Mammary epithelial cell (primary cell): ENCODE measurements at regions not wholly inside any gene's neighbourhood (a gene's known extent, or its start where the extent isn't known, plus 50 kb on each side); places are given as distances from the start of the nearest gene placed in this dataset.

Experiments used
- EZH2 ChIP-seq: IDR thresholded peaks from 2 replicates; pipeline ENCODE4 v1.6.1; 2012; ENCODE audit warnings: low read length, inconsistent platforms, borderline replicate concordance
- TF ChIP-seq, protein P1 (sequence below), 2 donors: IDR thresholded peaks in 1 of 2; conservative IDR thresholded peaks in 1 of 2; 2 replicates each; pipeline ENCODE4 v1.5.1; 2011 to 2012; ENCODE audit warnings: inconsistent platforms in 2 of 2, low read length in 2 of 2, mild to moderate bottlenecking in 2 of 2, control low read depth in 1 of 2, low read depth in 1 of 2; ENCODE audit not compliant: insufficient read depth in 1 of 2; ENCODE audit errors: extremely low read depth in 1 of 2

- TF ChIP-seq, protein P1, sequence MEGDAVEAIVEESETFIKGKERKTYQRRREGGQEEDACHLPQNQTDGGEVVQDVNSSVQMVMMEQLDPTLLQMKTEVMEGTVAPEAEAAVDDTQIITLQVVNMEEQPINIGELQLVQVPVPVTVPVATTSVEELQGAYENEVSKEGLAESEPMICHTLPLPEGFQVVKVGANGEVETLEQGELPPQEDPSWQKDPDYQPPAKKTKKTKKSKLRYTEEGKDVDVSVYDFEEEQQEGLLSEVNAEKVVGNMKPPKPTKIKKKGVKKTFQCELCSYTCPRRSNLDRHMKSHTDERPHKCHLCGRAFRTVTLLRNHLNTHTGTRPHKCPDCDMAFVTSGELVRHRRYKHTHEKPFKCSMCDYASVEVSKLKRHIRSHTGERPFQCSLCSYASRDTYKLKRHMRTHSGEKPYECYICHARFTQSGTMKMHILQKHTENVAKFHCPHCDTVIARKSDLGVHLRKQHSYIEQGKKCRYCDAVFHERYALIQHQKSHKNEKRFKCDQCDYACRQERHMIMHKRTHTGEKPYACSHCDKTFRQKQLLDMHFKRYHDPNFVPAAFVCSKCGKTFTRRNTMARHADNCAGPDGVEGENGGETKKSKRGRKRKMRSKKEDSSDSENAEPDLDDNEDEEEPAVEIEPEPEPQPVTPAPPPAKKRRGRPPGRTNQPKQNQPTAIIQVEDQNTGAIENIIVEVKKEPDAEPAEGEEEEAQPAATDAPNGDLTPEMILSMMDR (conservative IDR thresholded peaks at IDR 0.05 in 1 of 2, IDR thresholded peaks at IDR 0.05 in 1 of 2; ENCODE audit: extremely low read depth in 1 of 2, insufficient read depth in 1 of 2, low read depth in 1 of 2, low read length in 2 of 2), result peak; percentile 42 to 83
- no peak for TF ChIP-seq EZH2
Measured at GRCh38 chr11:31870609-31871309, 59.6 kb upstream of the PAX6 start.
